C4-2B (cell line): ENCODE measurements at regions not wholly inside any gene's neighbourhood (a gene's known extent, or its start where the extent isn't known, plus 50 kb on each side); places are given as distances from the start of the nearest gene placed in this dataset.
A peak's percentile ranks its signal among the peaks of the same experiment; 100 is the strongest.

Source experiments
- H3K27ac ChIP-seq: fragments of 450-650 bp; 2 replicates; pipeline ENCODE4 v1.5.1; 2017
- CTCF ChIP-seq: fragments of 450-650 bp; conservative IDR thresholded peaks from 2 replicates; pipeline ENCODE4 v1.5.1; 2017; ENCODE audit warnings: mild to moderate bottlenecking
- ZFX ChIP-seq: fragments of 450-650 bp; IDR thresholded peaks from 2 replicates; pipeline ENCODE4 v1.6.1; 2017

DNA sequence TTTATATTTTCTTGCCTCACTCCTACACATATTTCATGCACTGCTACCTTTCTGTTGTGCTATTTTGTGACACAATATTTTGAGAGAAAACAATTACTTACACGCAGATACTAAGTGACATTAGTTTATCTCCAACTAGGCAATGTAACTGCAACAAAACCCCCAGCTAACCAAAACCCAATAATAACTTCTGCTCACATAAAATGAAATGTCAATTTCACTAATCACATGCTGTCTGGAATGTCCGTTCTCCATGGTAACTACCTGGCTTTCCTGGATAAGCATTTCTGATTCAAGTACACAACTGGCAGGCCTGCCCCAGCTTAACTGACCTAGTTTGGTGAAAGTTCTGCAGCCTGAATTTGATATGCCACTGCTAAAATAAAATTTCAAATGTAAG is 313.5 kb downstream of the TMA16 start:
- no peak overlapping the region for H3K27ac ChIP-seq
- TF ChIP-seq CTCF (no peak), ZFX (no peak)

GRCh38 chr4:163810755-163811154 is 316.3 kb downstream of the TMA16 start:
- TF ChIP-seq ZFX, result no peak
- no peak for TF ChIP-seq CTCF
- no peak overlapping the region for H3K27ac ChIP-seq

GRCh38 chr4:163815776-163816175 is 321.3 kb downstream of the TMA16 start:
- no peak for TF ChIP-seq CTCF
- no peak for TF ChIP-seq ZFX
- H3K27ac ChIP-seq, result no peak overlapping the region

DNA sequence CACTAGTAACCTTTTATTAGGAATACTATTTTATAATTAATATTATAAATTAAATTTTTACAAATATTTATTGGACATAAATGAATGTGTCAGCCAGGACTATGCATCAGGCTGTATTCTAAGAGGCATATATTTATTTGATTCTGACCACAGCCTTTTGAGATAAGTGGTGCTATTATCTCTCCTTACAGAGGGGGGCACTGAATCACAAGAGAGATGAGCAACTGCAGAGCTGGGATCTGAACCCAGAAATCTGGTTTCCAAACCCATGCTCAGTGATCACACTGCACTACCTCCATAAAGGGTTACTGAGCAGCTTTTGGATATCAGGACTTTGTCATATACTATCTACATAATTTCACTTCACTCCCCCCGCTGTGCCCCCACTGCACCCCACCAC is 322.0 kb downstream of the TMA16 start:
- H3K27ac ChIP-seq, result no peak overlapping the region
- no peak for TF ChIP-seq ZFX
- TF ChIP-seq CTCF, result 0 out of 2 replicates have a peak, but pooled peaks have one; percentile 3

GRCh38 chr4:163818673-163819072 is 324.2 kb downstream of the TMA16 start:
- H3K27ac ChIP-seq, result no peak overlapping the region
- TF ChIP-seq CTCF, result no peak
- no peak for TF ChIP-seq ZFX

GRCh38 chr4:163833669-163834068 is 339.2 kb downstream of the TMA16 start:
- no peak overlapping the region for H3K27ac ChIP-seq
- TF ChIP-seq ZFX (no peak), CTCF (no peak)

GRCh38 chr4:163846008-163846407 is 351.5 kb downstream of the TMA16 start:
- TF ChIP-seq ZFX, result no peak
- TF ChIP-seq CTCF, result no peak
- no peak overlapping the region for H3K27ac ChIP-seq
